Vagina (tissue), 2 donors: ENCODE measurements at regions not wholly inside any gene's neighbourhood (a gene's known extent, or its start where the extent isn't known, plus 50 kb on each side); places are given as distances from the start of the nearest gene placed in this dataset.

ENCODE experiments used
- POLR2A ChIP-seq, 2 donors: fragments of 450-650 bp; IDR thresholded peaks; one replicate each; pipeline ENCODE4 v1.6.1; 2017; ENCODE audit warnings: antibody characterized with exemption in 2 of 2, mild to moderate bottlenecking in 2 of 2, moderate library complexity in 2 of 2
- TF ChIP-seq, protein P1 (sequence below), 3 experiments: fragments of 450-650 bp in 2 of 3; fragments of 200-600 bp in 1 of 3; sonication (generic) in 1 of 3; IDR thresholded peaks; one replicate each; pipeline ENCODE4 v1.5.1; 2017 to 2019; ENCODE audit warnings: antibody characterized with exemption in 3 of 3, mild to moderate bottlenecking in 2 of 3, moderate library complexity in 2 of 3

- TF ChIP-seq, protein P1, sequence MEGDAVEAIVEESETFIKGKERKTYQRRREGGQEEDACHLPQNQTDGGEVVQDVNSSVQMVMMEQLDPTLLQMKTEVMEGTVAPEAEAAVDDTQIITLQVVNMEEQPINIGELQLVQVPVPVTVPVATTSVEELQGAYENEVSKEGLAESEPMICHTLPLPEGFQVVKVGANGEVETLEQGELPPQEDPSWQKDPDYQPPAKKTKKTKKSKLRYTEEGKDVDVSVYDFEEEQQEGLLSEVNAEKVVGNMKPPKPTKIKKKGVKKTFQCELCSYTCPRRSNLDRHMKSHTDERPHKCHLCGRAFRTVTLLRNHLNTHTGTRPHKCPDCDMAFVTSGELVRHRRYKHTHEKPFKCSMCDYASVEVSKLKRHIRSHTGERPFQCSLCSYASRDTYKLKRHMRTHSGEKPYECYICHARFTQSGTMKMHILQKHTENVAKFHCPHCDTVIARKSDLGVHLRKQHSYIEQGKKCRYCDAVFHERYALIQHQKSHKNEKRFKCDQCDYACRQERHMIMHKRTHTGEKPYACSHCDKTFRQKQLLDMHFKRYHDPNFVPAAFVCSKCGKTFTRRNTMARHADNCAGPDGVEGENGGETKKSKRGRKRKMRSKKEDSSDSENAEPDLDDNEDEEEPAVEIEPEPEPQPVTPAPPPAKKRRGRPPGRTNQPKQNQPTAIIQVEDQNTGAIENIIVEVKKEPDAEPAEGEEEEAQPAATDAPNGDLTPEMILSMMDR (IDR thresholded peaks at IDR 0.05), result no peak
- no peak for TF ChIP-seq POLR2A (IDR thresholded peaks at IDR 0.05)
These were observed 81.4 kb upstream of the IL6 start for GRCh38 chr7:22645418-22646181.
